H9 (cell line): ENCODE measurements at regions not wholly inside any gene's neighbourhood (a gene's known extent, or its start where the extent isn't known, plus 50 kb on each side); places are given as distances from the start of the nearest gene placed in this dataset.

Source experiments
- DNase-seq: peaks from one replicate; pipeline ENCODE4 v3.0.0-alpha.2; 2017
- H2AFZ ChIP-seq: one replicate; pipeline ENCODE4 v1.6.1; 2013; ENCODE audit warnings: mild to moderate bottlenecking, low read length, control low read depth, moderate library complexity
- H2AK5ac ChIP-seq: 2 replicates; pipeline ENCODE4 v1.6.1; 2013; ENCODE audit warnings: low read length, control low read depth, mixed read lengths; ENCODE audit not compliant: insufficient read length
- H2BK120ac ChIP-seq: one replicate; pipeline ENCODE4 v1.6.1; 2013; ENCODE audit warnings: low read depth, mild to moderate bottlenecking, low read length, control low read depth, inconsistent platforms; ENCODE audit not compliant: poor library complexity, severe bottlenecking
- H2BK12ac ChIP-seq: 2 replicates; pipeline ENCODE4 v1.6.1; 2013; ENCODE audit warnings: low read length, control low read depth, mixed read lengths, low read depth; ENCODE audit not compliant: insufficient read length
- H2BK15ac ChIP-seq: 2 replicates; pipeline ENCODE4 v1.6.1; 2013; ENCODE audit warnings: low read depth, low read length, control low read depth
- H2BK20ac ChIP-seq: one replicate; pipeline ENCODE4 v1.6.1; 2013; ENCODE audit warnings: low read depth, mild to moderate bottlenecking, low read length, control low read depth, inconsistent platforms; ENCODE audit not compliant: poor library complexity, severe bottlenecking
- H2BK5ac ChIP-seq: 2 replicates; pipeline ENCODE4 v1.6.1; 2013; ENCODE audit warnings: low read length, control low read depth, mixed read lengths; ENCODE audit not compliant: insufficient read length
- H3K14ac ChIP-seq: 2 replicates; pipeline ENCODE4 v1.6.1; 2013; ENCODE audit warnings: low read length, control low read depth; ENCODE audit not compliant: insufficient read depth
- H3K18ac ChIP-seq: 2 replicates; pipeline ENCODE4 v1.6.1; 2013; ENCODE audit warnings: low read depth, mild to moderate bottlenecking, mixed read lengths, low read length, control low read depth; ENCODE audit not compliant: insufficient read length
- H3K23ac ChIP-seq: 2 replicates; pipeline ENCODE4 v1.6.1; 2013; ENCODE audit warnings: low read length, control low read depth, mixed read lengths, low read depth; ENCODE audit not compliant: insufficient read length
- H3K23me2 ChIP-seq: 2 replicates; pipeline ENCODE4 v1.6.1; 2013; ENCODE audit warnings: low read depth, mild to moderate bottlenecking, mixed read lengths, low read length, control low read depth; ENCODE audit not compliant: insufficient read length, poor library complexity, severe bottlenecking
- H3K27ac ChIP-seq: 2 replicates; pipeline ENCODE4 v1.5.1; 2013; ENCODE audit warnings: low read length, control low read depth, mixed read lengths, low read depth; ENCODE audit not compliant: insufficient read length
- H3K27me3 ChIP-seq: 2 replicates; pipeline ENCODE4 v1.6.1; 2013; ENCODE audit warnings: low read length, control low read depth, inconsistent platforms; ENCODE audit not compliant: insufficient read depth
- H3K4ac ChIP-seq: 2 replicates; pipeline ENCODE4 v1.6.1; 2013; ENCODE audit warnings: low read depth, mild to moderate bottlenecking, control low read depth, inconsistent platforms, low read length, moderate library complexity
- H3K4me1 ChIP-seq: 2 replicates; pipeline ENCODE4 v1.6.1; 2013; ENCODE audit warnings: low read length, control low read depth, inconsistent platforms; ENCODE audit not compliant: insufficient read depth
- H3K4me2 ChIP-seq: 2 replicates; pipeline ENCODE4 v1.6.1; 2013; ENCODE audit warnings: low read length, control low read depth, mixed read lengths; ENCODE audit not compliant: insufficient read length, insufficient read depth
- H3K56ac ChIP-seq: 2 replicates; pipeline ENCODE4 v1.6.1; 2013; ENCODE audit warnings: low read depth, mild to moderate bottlenecking, mixed read lengths, low read length, control low read depth; ENCODE audit not compliant: insufficient read length
- H3K79me1 ChIP-seq: 2 replicates; pipeline ENCODE4 v1.6.1; 2013; ENCODE audit warnings: low read depth, mild to moderate bottlenecking, moderate library complexity, low read length, control low read depth, inconsistent platforms; ENCODE audit not compliant: insufficient read depth, poor library complexity, severe bottlenecking
- H3K79me2 ChIP-seq: 2 replicates; pipeline ENCODE4 v1.6.1; 2013; ENCODE audit warnings: low read length, control low read depth, inconsistent platforms; ENCODE audit not compliant: insufficient read depth
- H3K9ac ChIP-seq: 2 replicates; pipeline ENCODE4 v1.6.1; 2013; ENCODE audit warnings: low read length, control low read depth, mixed read lengths; ENCODE audit not compliant: insufficient read length; ENCODE audit errors: extremely low read depth
- H3K9me3 ChIP-seq: one replicate; pipeline ENCODE4 v1.6.1; 2013; ENCODE audit warnings: low read depth, low read length, inconsistent platforms; ENCODE audit not compliant: control insufficient read depth
- H3T11ph ChIP-seq: one replicate; pipeline ENCODE4 v1.6.1; 2013; ENCODE audit warnings: mild to moderate bottlenecking, low read length, control low read depth, inconsistent platforms
- H4K20me1 ChIP-seq: one replicate; pipeline ENCODE4 v1.6.1; 2013; ENCODE audit not compliant: control insufficient read depth, insufficient read length, insufficient read depth
- H4K5ac ChIP-seq: 2 replicates; pipeline ENCODE4 v1.6.1; 2013; ENCODE audit warnings: low read depth, mild to moderate bottlenecking, mixed read lengths, low read length, control low read depth; ENCODE audit not compliant: insufficient read length
- H4K8ac ChIP-seq: replicated peaks from 2 replicates; pipeline ENCODE4 v1.6.1; 2013; ENCODE audit warnings: low read length, control low read depth, mixed read lengths, low read depth; ENCODE audit not compliant: insufficient read length
- H4K91ac ChIP-seq: 2 replicates; pipeline ENCODE4 v1.6.1; 2013; ENCODE audit warnings: low read depth, mild to moderate bottlenecking, moderate library complexity, mixed read lengths, low read length, control low read depth; ENCODE audit not compliant: insufficient read length
- H3K27ac Mint-ChIP-seq, 3 experiments: 2 replicates in 2 of 3; 3 replicates in 1 of 3; pipeline ENCODE4 v1.8.0; 2020 to 2021; ENCODE audit warnings: mixed read lengths in 3 of 3, mild to moderate bottlenecking in 1 of 3, moderate library complexity in 1 of 3
- H3K27me3 Mint-ChIP-seq: 2 replicates; pipeline ENCODE4 v1.8.0; 2021; ENCODE audit warnings: low read depth, mild to moderate bottlenecking, moderate library complexity, mixed read lengths
- H3K36me3 Mint-ChIP-seq, 3 experiments: 2 replicates in 2 of 3; 3 replicates in 1 of 3; pipeline ENCODE4 v1.8.0; 2020 to 2021; ENCODE audit warnings: low read depth in 3 of 3, mixed read lengths in 3 of 3; ENCODE audit not compliant: insufficient read depth in 1 of 3
- H3K4me1 Mint-ChIP-seq, 2 experiments: 2 replicates each; pipeline ENCODE4 v1.8.0; 2020; ENCODE audit warnings: mixed read lengths in 2 of 2
- H3K4me3 Mint-ChIP-seq, 2 experiments: 2 replicates in 1 of 2; 3 replicates in 1 of 2; pipeline ENCODE4 v1.8.0; 2020 to 2021; ENCODE audit warnings: mild to moderate bottlenecking in 2 of 2, mixed read lengths in 2 of 2, moderate library complexity in 1 of 2
- H3K9me3 Mint-ChIP-seq, 2 experiments: 2 replicates in 1 of 2; 3 replicates in 1 of 2; pipeline ENCODE4 v1.8.0; 2020; ENCODE audit warnings: mild to moderate bottlenecking in 2 of 2, mixed read lengths in 2 of 2, moderate library complexity in 1 of 2
- CTCF ChIP-seq: fragments of 200-600 bp; sonication (generic); conservative IDR thresholded peaks from 3 replicates; pipeline ENCODE4 v1.8.0; 2021; ENCODE audit warnings: antibody characterized with exemption, mild to moderate bottlenecking
- WGBS: extraction: QIAGEN DNeasy Blood & Tissue Kit; methylation state at CpG from one replicate; pipeline ENCODE4 v1.1.7; 2013; ENCODE audit warnings: missing lambda C conversion rate, low lambda C conversion rate, mixed read lengths; ENCODE audit not compliant: insufficient read length; ENCODE audit errors: extremely low coverage; 5-methylcytosine and 5-hydroxymethylcytosine counted together

- Histone ChIP-seq H4K8ac (no peak overlapping the region), H2BK20ac (no peak overlapping the region), H3K27ac (no peak overlapping the region), H2BK15ac (no peak overlapping the region), H3K14ac (no peak overlapping the region), H3K56ac (no peak overlapping the region), H3K9ac (no peak overlapping the region), H3K4ac (no peak overlapping the region), H3K23me2 (no peaks in the 10 kb centered on the region), H3K79me2 (no peaks in the 10 kb centered on the region; the same call in 1 of the 2 replicates), H2BK5ac (no peak overlapping the region), H3K9me3 (no peaks in the 10 kb centered on the region), H2BK120ac (no peak overlapping the region), H3K79me1 (no peaks in the 10 kb centered on the region), H4K20me1 (no peaks in the 10 kb centered on the region), H2AK5ac (no peak overlapping the region), H4K91ac (no peak overlapping the region), H3K4me2 (no peak overlapping the region), H2AFZ (no peak overlapping the region), H3T11ph (no peak overlapping the region), H4K5ac (no peak overlapping the region), H3K18ac (no peak overlapping the region), H3K4me1 (peaks cover 2% of the 10 kb centered on the region; the same call in 1 of the 2 replicates), H2BK12ac (no peak overlapping the region), H3K23ac (no peak overlapping the region), H3K27me3 (no peaks in the 10 kb centered on the region)
- Mint-ChIP-seq H3K9me3 (no peaks in the 10 kb centered on the region), H3K4me1 (peaks cover 11 to 13% of the 10 kb centered on the region in 2 experiments), H3K27me3 (no peaks in the 10 kb centered on the region), H3K4me3 (no peak overlapping the region), H3K27ac (no peak overlapping the region), H3K36me3 (no peaks in the 10 kb centered on the region)
- no peak for DNase-seq
- no peak for TF ChIP-seq CTCF
- WGBS, result no CpG with 5 or more reads among the region's 3 CpGs
Observed at GRCh38 chr12:67764055-67764454, 115.5 kb downstream of the DYRK2 start.
